Activated CD8-positive, alpha-beta memory T cell treated with anti-CD3 and anti-CD28 coated beads for 1 hour (primary cell): ENCODE measurements at regions not wholly inside any gene's neighbourhood (a gene's known extent, or its start where the extent isn't known, plus 50 kb on each side); places are given as distances from the start of the nearest gene placed in this dataset.
"Not testable (repeated sequence)": the region's sequence is repeated elsewhere in the genome, so short reads cannot be mapped to it uniquely, and the experiment has no call there.

Experiments
- DNase-seq, 2 donors: peaks; one replicate each; pipeline ENCODE4 v3.0.0-alpha.2; 2020; ENCODE audit warnings: low read depth in 1 of 2; ENCODE audit errors: extremely low read depth in 1 of 2

DNA sequence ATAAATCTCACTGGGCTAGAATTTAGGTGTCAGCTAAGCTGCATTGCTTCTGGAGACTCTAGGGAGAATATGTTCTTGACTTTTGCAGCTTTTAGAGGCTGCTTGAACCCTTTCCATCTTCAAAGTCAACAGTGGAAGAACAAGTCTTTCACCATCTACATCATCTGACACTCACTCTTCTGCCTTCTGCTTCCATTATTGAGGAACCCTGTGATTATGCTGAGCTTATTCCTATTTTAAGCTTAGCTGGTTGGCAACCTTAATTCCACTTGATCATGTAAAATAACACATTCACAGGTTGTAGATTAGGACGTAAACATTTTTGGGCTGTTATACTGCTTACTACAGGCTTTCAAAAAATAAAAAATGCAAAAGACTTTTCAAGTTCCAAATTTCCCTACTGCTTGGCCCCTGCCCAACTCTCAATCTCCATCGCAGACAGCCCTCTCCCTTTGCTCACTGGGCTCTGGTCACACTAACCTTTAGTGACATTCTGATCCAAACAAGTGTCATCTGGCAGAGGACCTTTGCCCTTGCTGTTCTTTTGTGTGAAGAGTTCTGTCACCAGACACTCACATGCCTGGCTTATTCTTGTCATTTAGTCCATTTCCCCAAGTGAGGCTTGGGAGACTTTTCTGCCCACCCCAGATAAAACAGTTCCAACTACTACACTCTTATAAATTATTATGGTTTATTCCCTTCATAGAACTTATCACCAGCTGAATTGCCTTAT is 1056.0 kb downstream of the STIM2 start:
- no peak for DNase-seq

DNA sequence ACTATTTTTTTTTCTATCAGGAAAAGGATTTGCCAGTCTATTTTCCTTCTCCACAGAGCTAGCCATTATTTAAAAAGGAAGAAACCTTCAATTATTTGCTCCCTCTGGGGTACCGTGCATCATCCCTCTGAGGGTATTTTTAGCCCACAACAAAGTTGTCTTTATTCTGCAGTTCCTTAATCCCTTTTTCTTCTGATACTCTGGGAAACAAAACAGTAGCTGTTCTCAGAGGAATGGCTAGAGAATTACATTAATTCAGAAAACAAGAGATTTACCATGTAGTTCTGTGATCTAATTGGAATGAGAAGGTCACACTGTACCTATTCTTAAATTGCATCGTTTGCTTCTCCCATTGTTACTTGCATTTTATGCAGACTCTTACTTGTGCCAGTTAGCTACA is 1056.7 kb downstream of the STIM2 start:
- DNase-seq = no peak

DNA sequence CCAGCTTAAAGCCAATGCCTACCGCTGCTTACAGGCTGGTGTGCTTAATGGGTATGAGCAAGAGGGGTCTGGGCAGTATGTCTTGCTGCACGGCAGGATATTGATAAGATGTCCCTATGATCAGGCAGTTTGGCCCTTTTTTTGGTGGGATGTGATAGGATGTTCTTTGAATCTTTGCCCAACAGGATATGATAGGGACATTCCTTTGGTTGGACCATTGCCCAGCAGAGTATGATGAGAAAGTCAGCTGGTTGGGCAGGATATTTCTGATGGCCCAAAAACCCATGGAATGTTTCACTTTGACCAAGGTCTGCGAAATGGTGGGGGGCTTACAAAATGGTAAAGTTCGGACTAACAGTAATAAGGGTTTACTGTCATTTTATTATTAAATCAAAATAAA is 1060.6 kb downstream of the STIM2 start:
- DNase-seq = no peak

DNA sequence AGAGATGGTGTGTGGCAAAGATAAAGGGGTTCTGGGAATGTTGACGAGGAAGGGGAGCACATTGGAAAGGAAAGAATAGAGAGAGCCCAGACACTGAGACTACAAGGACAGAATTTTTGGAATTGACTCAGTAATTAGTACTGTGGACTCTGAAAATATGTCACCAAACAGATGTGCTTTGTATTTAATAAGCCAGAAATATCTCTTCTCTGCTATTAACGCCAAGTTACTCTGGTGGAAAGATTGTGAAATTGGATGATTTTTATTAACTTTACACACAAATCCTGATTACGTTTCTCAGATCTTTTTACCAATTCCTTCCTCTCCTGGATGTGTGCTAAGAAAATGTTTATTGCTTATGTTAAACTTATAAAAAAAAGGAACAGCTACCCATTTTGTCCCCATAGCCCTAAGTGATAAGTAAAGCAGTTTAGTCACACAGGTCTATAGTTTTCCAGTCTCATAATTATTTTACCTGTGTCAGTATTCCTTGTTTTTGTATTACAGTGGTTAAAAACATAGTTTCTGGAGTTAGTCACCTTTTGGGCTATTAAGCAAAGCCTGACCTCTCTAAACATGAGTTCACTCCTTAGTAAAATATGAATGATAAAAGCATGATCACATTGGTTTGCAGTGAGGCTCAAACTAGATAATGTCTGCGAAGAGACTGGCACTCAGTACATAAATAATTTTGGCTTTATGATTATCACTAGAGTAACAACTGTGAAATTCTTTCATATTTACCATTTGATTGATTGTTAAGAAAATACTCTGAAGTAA is 1068.3 kb downstream of the STIM2 start:
- DNase-seq = no peak

DNA sequence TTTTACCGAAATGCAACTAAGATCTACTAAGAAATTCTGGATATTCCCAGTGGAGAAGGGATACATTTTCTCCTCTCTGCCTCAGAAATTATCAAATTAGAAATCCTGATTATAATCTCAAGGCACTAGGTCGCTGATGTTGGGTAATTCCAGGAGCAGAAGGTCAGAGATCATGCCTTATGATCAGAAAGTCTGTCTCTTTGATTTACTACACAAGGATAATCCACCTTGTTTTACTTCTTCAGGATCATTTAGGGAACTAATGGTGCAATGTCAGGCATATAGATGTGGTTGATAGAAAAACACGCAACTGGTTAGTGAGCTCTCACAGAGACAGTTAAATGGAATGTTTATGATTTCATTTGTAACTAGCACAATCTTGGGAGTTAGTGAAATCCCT is 1069.7 kb downstream of the STIM2 start:
- no peak for DNase-seq

DNA sequence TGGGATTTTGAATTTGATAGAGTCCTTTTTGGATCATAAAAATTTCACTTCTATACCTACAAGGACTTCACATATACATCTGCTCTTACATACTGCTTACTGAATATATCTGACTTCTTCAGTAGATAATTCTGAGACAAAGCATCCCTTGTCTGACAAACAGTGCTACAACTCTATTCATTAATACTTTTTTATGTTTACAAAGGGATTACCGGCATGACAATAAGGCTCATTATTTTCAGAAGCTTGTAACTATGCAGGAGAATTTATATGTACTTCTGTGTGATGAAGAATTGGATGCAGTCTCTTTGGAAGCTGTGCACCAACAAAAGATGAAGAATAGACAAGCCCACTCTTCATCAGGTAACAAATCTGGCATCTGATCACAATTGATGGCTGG is 1070.3 kb downstream of the STIM2 start:
- no peak for DNase-seq

DNA sequence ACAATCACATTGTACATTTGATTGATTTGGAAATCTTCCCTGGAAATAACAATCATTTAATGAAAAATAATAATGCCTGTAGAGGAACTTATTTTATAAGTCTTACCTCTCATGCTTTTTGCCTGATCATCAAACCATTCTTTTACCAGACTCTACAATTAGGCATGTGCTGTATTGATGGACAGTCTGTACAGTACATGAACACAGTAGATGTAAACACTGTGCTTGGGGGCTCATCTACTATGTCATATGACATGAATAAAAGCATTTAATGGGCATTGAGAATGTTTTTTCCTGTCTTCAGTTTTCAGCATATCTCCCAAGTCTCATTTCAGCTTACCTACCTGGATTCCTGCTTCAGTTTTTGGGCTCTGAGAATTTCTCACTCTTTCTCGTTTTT is 1070.9 kb downstream of the STIM2 start:
- DNase-seq = no peak

DNA sequence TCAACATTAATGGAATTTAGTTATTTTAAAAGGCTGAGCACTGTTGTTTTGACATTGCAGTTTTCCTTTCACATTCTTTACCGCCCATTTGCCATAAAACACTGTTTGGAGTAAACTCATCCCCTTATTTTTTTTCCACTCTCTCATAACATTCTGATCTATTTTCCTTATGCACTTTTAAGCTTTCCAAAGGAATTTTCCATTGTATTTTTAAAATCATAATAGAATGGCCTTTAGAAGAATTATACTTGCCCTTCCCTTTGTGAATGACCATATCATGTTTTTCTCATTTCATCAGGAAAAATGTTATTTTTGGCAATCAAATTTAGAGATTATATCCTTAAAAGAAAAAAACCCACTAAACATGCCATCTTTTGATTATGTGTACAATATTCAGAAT is 1074.2 kb downstream of the STIM2 start:
- no peak for DNase-seq

DNA sequence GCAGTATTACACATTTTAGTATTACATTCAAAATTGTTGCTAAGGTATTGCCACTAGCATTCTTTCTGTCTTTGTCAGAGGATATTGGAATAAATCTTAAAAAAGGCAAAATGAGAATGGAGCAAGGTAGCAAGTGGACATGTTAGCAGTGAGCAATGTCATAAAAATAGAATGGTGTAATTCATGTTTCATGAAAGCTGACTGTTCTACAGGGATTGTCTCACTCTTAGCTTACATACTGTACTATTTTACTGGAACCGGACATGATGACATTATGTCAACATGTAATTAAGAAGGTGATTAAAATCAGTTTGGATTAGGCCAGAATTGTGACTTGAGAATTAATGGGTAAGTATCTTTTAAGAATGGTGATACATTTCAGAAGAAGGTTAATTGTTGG is 1086.2 kb downstream of the STIM2 start:
- no peak for DNase-seq

DNA sequence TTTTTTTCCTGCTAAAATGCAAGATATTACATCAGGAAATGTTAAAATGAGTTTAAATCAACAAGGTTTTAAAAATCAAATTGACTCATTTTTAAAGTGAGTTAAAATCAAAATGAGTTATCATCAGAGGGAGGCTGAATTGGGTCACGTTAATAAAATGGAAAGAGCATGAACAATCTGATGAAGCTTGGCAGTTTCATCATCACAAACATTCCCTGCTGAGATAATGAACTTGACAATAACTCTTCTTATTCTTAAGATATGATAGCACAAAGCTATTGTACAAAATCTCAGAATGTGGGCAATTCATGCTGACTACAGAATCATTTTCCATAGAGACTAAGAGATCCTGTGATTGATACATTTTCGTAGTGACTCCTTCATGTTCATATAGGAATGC is 1086.7 kb downstream of the STIM2 start:
- DNase-seq = no peak

DNA sequence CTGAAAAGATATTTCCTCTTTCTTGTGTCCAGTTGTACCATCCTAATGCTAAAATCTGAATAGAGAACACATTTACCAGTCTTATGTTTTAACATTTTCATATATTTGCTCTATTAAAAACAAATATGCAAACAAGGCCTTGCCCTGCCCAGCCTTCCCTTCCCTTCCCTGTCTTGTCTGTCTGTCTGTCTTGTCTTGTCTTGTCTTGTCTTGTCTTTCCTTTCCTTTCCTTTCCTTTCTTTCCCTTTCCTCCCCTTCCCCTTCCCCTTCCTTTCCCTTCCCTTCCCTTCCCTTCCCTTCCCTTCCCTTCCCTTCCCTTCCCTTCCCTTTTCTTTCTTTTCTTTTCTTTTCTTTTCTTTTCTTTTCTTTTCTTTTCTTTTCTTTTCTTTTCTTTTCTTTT is 1103.5 kb downstream of the STIM2 start:
- no peak for DNase-seq

DNA sequence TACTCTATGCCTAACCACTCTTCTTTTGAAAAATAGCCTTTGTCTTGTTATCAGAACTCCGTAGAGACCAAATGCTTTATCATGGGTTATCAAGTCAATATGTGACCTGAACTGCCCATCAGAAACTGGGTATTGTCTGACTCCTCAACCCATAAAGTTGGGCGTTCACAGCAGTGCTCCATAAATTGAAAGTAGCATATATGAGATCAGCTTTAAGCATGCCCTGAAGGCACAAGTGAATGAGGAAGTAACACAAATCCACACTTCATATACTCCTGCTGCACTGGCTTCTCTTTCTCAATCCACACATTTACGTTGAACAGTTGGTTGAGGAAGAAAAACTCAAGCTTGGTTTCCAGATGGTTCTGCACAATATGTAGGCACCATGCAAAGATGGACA is 1106.0 kb downstream of the STIM2 start:
- no peak for DNase-seq

DNA sequence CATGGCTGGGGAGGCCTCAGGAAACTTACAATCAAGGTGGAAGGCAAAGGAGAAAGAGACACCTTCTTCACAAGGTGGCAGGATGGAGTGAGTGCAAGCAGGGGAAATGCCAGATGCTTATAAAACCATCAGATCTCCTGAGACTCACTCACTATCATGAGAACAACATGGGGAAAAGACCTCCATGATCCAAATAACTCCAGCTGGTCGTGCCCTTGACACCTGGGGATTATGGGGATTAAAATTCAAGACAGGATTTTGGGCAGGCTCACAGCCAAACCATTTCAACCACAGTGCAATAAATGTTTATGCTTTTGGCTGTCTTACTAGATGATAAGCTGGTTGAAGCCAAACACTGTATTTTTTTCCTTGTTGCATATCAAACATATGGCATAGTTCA is 1112.4 kb downstream of the STIM2 start:
- no peak for DNase-seq

DNA sequence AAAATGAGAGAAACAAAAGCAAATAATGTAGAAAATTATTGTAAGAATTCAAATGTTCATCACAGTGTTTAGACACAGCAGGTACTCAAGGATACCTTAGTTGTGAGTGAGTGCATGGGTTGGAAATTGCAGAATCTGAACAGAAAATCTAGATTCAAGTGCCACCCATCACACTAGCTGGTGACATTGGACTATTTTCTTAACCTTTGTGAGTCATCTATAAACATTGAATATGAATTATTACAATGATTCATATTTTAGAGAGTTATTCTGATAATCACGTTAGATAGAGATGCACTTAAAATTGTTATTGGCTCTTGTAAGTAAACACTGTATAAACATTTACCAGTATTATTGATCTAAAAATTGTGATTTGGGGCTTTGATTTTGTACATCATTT is 1113.1 kb downstream of the STIM2 start:
- DNase-seq = no peak

DNA sequence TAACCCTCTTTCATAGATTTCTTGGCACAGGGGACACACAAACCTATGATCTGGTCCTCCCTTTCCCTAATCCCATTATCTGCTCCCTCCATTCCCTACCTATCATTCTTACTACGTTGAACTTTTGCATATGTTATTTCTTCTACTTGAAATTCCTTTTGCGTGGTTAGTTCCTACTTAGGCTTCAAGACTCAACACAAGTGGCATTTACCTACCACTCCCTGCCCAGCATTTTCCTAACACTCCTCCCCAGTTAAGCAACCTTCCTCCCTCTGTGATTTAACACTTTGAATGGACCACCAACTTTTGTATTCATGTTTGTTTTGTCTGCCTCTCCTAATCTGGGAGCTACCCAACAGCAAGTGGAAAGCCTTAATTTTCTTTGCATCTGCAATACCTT is 1113.7 kb downstream of the STIM2 start:
- DNase-seq = no peak

DNA sequence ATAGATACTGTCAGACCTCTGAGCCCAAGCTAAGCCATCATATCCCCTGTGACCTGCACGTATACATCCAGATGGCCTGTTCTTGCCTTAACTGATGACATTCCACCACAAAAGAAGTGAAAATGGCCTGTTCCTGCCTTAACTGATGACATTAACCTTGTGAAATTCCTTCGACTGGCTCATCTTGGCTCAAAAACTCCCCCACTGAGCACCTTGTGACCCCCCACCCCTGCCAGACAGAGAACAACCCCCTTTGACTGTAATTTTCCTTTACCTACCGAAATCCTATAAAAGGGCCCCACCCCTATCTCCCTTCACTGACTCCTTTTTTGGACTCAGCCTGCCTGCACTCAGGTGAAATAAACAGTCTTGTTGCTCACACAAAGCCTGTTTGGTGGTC is 1114.2 kb downstream of the STIM2 start:
- not testable (repeated sequence) for DNase-seq

DNA sequence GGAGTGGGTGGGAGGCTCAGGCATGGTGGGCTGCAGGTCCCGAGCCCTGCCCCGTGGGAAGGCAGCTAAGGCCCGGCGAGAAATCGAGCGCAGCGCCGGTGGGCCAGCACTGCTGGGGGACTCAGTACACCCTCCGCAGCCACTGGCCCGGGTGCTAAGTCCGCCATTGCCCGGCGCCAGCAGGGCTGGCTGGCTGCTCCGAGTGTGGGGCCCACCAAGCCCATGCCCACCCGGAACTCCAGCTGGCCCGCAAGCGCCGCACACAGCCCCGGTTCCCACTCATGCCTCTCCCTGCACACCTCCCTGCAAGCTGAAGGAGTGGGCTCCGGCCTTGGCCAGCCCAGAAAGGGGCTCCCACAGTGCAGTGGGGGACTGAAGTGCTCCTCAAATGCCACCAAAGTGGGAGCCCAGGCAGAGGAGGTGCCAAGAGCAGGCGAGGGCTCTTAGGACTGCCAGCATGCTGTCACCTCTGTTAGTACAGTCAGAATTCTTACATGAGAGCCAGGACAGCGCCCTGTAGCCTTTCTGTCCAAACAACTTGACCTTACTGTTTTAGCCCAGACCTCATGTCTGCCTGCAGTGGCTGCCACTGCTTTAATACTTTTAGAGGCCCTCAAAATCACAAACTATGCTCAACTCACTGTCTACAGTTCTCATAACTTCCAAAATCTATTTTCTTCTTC is 1117.9 kb downstream of the STIM2 start:
- not testable (repeated sequence) for DNase-seq

DNA sequence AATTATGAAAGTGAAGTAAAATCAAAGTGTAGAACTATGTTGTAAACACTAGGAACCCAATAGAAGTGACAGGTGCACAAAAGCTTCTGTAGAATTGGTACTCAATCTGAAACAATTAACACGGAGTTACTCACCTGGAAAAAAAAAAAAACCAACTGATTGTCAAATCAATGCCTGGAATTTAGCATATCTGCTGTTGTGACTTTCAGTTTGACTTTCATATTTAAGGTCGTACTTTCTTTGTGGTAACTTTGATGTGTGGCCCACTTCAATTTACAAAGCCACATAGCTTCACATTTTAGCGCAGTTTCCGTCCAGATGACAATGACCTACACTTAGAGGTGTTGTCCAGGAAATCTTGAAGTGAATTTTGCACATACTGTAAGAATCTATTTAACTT is 1124.9 kb downstream of the STIM2 start:
- DNase-seq = no peak

DNA sequence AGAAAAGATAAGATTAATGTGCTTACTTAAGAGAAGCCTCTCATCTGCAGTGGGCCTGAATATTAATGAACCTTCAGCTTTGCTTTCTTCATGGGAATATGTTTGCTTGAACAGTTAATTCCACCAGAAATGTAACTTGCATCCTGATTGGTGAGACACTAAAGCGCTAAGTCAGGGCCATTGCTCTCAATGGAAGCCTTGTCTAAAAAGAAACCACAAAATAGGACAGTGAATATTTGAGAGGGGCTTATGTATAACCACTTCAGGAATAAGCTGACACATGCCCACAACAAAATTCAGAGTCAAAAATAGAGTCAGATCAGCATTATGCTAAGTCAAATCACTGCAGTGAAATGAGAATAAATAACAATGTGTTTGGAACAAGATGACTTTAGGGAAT is 1125.8 kb downstream of the STIM2 start:
- no peak for DNase-seq

DNA sequence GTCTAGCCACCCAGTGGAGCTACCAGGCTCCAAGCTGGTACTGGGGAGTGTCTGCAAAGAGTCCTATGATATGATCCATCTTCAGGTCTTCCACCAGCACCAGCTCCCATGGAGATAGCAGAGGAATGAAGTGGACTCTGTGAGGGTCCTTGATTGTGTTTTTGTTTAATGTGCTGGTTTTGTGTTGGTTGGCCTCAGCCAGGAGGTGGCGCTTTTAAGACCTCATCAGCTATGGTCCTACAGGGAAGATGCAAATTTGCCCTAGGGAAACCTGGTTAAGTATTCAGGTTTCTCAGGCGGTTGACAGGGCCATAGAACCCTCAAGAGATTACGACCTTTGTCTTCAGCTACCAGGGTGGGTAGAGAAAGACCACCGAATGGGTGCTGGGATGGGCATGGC is 1141.1 kb downstream of the STIM2 start:
- DNase-seq = no peak

DNA sequence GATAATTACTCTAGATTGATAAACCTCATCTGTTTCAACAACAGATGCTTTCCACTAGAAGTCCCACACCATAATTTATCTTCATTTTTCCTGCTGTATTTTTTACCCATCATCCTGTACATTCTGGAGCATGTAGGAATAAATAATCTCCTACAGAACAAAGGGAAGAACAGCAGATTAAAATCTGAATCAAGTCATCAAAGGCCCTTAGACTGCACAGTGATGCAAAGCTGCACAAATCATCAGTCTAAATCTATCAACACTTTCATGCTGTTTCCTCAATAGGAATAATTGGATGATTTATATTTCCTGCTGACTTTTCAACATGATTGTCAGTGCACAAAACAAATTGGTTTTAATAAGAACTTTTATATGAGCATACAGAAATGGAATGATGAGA is 1143.9 kb downstream of the STIM2 start:
- no peak for DNase-seq

DNA sequence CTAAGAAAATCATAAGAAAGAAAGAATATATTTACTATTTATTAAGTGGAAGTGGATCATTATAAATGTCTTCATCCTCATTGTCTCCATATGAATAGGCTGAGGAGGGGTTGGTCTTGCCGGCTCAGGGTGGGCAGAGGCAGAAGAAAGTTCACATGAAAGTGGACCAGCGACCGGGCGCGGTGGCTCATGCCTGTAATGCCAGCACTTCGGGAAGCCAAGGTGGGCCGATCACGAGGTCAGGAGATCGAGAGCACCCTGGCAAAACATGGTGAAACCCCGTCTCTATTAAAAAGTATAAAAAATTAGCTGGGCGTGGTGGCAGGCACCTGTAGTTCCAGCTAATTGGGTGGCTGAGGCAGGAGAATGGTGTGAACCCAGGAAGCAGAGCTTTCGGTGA is 1145.4 kb downstream of the STIM2 start:
- no peak for DNase-seq
